OCI-LY1 (cell line): ENCODE measurements at regions not wholly inside any gene's neighbourhood (a gene's known extent, or its start where the extent isn't known, plus 50 kb on each side); places are given as distances from the start of the nearest gene placed in this dataset.

ENCODE experiments used
- H2AFZ ChIP-seq: fragments of 200-600 bp; sonication (generic), shearing (Covaris generic); 2 replicates; pipeline ENCODE4 v1.6.0; 2014; ENCODE audit warnings: antibody characterized with exemption, mild to moderate bottlenecking, low read length
- H3F3A ChIP-seq: fragments of 200-600 bp; sonication (generic), shearing (Covaris generic); 2 replicates; pipeline ENCODE4 v1.6.0; 2014; ENCODE audit warnings: mild to moderate bottlenecking, antibody characterized with exemption, low read length, moderate library complexity; ENCODE audit not compliant: insufficient read depth
- H3K27ac ChIP-seq: fragments of 200-600 bp; sonication (generic); 2 replicates; pipeline ENCODE4 v1.5.1; 2014; ENCODE audit warnings: low read length, mixed run types, mild to moderate bottlenecking, low read depth; ENCODE audit not compliant: poor library complexity, severe bottlenecking
- H3K27me3 ChIP-seq: fragments of 200-600 bp; sonication (generic); 2 replicates; pipeline ENCODE4 v1.6.0; 2014; ENCODE audit warnings: antibody characterized with exemption, mild to moderate bottlenecking, low read length, moderate library complexity; ENCODE audit not compliant: insufficient read depth
- H3K36me3 ChIP-seq: fragments of 200-600 bp; sonication (generic); 2 replicates; pipeline ENCODE4 v1.6.1; 2014; ENCODE audit warnings: mild to moderate bottlenecking, antibody characterized with exemption, low read length, moderate library complexity, mixed read lengths; ENCODE audit not compliant: insufficient read depth
- H3K4me1 ChIP-seq: fragments of 200-600 bp; sonication (generic); 2 replicates; pipeline ENCODE4 v1.5.1; 2014; ENCODE audit warnings: mild to moderate bottlenecking, low read length, moderate library complexity; ENCODE audit not compliant: insufficient read depth, severe bottlenecking
- H3K4me2 ChIP-seq: fragments of 200-600 bp; sonication (generic), shearing (Covaris generic); 2 replicates; pipeline ENCODE4 v1.6.1; 2014; ENCODE audit warnings: low read length
- H3K4me3 ChIP-seq: fragments of 200-600 bp; sonication (generic); 2 replicates; pipeline ENCODE4 v1.5.1; 2014; ENCODE audit warnings: low read length, low read depth, mild to moderate bottlenecking, mixed read lengths; ENCODE audit not compliant: poor library complexity, severe bottlenecking
- H3K79me2 ChIP-seq: fragments of 200-600 bp; shearing (Covaris generic); 2 replicates; pipeline ENCODE4 v1.6.1; 2016; ENCODE audit warnings: mixed run types, low read length, mixed read lengths; ENCODE audit not compliant: insufficient read depth
- H3K9ac ChIP-seq: fragments of 200-600 bp; sonication (generic), shearing (Covaris generic); 2 replicates; pipeline ENCODE4 v1.6.1; 2014; ENCODE audit warnings: mild to moderate bottlenecking, low read length, mixed read lengths
- H3K9me2 ChIP-seq: fragments of 200-600 bp; sonication (generic), shearing (Covaris generic); 2 replicates; pipeline ENCODE4 v1.6.1; 2014; ENCODE audit warnings: low read depth, mild to moderate bottlenecking, low read length, mixed read lengths
- H3K9me3 ChIP-seq: fragments of 200-600 bp; shearing (Covaris generic); 2 replicates; pipeline ENCODE4 v1.6.1; 2014; ENCODE audit warnings: low read length, mixed read lengths
- H4K20me1 ChIP-seq: fragments of 200-600 bp; sonication (generic), shearing (Covaris generic); 2 replicates; pipeline ENCODE4 v1.6.0; 2016; ENCODE audit warnings: mild to moderate bottlenecking, low read length; ENCODE audit not compliant: insufficient read depth
- EZH2 ChIP-seq: fragments of 200-600 bp; sonication (generic), shearing (Covaris generic); IDR thresholded peaks from 2 replicates; pipeline ENCODE4 v1.8.0; 2017; ENCODE audit warnings: borderline replicate concordance, mixed run types, mild to moderate bottlenecking, antibody characterized with exemption, low read length, moderate library complexity, mixed read lengths
- TF ChIP-seq, protein P1 (sequence below): fragments of 200-600 bp; sonication (generic), shearing (Covaris generic); IDR thresholded peaks from 2 replicates; pipeline ENCODE4 v1.5.1; 2017; ENCODE audit warnings: mild to moderate bottlenecking, antibody characterized with exemption, low read length, moderate library complexity, mixed read lengths

DNA sequence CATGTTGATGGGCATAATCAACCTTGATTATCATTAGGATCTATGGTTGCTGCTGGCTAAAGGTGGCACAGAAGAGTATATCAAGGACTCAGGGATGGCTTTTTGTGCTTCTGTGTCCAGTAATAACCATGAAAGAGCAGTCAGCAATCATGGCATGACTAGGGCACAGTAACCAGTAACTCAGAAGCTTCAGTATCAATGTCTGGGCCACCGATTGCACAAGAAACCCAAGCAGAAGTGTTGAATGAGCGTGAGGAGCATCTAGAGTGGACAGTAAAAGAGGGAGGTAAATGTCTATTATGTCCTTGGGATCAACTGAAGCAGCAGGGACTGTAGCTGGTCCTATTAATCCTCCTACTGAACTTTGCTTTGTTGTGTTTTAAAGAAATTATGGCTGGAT, 81.5 kb upstream of the F13A1 start:
- no peak overlapping the region for H2AFZ ChIP-seq
- H3K4me1 ChIP-seq: peaks cover 43% of the 10 kb centered on the region
- no peaks in the 10 kb centered on the region for H3K9me2 ChIP-seq
- H3K79me2 ChIP-seq: no peaks in the 10 kb centered on the region
- no peak overlapping the region for H3K4me2 ChIP-seq
- H3F3A ChIP-seq: peaks cover 3% of the 10 kb centered on the region; the same call in 1 of the 2 replicates
- no peak overlapping the region for H3K9ac ChIP-seq
- no peak overlapping the region for H3K27ac ChIP-seq
- no peaks in the 10 kb centered on the region for H3K36me3 ChIP-seq
- no peak for TF ChIP-seq EZH2
- TF ChIP-seq, protein P1, sequence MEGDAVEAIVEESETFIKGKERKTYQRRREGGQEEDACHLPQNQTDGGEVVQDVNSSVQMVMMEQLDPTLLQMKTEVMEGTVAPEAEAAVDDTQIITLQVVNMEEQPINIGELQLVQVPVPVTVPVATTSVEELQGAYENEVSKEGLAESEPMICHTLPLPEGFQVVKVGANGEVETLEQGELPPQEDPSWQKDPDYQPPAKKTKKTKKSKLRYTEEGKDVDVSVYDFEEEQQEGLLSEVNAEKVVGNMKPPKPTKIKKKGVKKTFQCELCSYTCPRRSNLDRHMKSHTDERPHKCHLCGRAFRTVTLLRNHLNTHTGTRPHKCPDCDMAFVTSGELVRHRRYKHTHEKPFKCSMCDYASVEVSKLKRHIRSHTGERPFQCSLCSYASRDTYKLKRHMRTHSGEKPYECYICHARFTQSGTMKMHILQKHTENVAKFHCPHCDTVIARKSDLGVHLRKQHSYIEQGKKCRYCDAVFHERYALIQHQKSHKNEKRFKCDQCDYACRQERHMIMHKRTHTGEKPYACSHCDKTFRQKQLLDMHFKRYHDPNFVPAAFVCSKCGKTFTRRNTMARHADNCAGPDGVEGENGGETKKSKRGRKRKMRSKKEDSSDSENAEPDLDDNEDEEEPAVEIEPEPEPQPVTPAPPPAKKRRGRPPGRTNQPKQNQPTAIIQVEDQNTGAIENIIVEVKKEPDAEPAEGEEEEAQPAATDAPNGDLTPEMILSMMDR: no peak
- H4K20me1 ChIP-seq: no peaks in the 10 kb centered on the region
- no peaks in the 10 kb centered on the region for H3K9me3 ChIP-seq
- H3K27me3 ChIP-seq: no peaks in the 10 kb centered on the region
- no peak overlapping the region for H3K4me3 ChIP-seq

DNA sequence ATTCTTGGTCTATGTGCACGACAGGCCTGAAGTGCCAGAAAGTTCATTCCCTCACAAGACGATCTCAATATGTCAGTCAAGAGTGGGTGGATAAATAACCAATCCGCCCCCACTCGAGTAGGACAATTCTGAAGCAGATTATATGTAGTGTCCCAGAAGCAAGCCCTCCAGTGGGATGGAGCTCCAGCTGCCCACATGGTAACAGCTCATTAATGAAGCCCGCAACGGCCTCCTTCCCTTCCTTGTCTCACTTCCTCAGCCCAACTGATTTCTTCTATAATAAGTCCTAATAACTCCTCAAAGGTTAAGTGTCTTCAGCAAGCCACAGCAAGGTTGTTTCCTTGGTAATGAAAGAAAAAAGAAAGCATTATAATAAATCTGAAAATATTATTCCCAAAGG, 82.1 kb upstream of the F13A1 start:
- H3K9me2 ChIP-seq: no peaks in the 10 kb centered on the region
- no peak overlapping the region for H3K27ac ChIP-seq
- no peaks in the 10 kb centered on the region for H3K27me3 ChIP-seq
- H3K36me3 ChIP-seq: no peaks in the 10 kb centered on the region
- H3K4me3 ChIP-seq: no peak overlapping the region
- H3K9ac ChIP-seq: no peak overlapping the region
- no peaks in the 10 kb centered on the region for H3K9me3 ChIP-seq
- H2AFZ ChIP-seq: no peak overlapping the region
- H3F3A ChIP-seq: peaks cover 3% of the 10 kb centered on the region; the same call in 1 of the 2 replicates
- no peaks in the 10 kb centered on the region for H3K79me2 ChIP-seq
- H3K4me1 ChIP-seq: peaks cover 43% of the 10 kb centered on the region
- H3K4me2 ChIP-seq: no peak overlapping the region
- TF ChIP-seq, protein P1: no peak
- TF ChIP-seq EZH2: no peak
- H4K20me1 ChIP-seq: no peaks in the 10 kb centered on the region

DNA sequence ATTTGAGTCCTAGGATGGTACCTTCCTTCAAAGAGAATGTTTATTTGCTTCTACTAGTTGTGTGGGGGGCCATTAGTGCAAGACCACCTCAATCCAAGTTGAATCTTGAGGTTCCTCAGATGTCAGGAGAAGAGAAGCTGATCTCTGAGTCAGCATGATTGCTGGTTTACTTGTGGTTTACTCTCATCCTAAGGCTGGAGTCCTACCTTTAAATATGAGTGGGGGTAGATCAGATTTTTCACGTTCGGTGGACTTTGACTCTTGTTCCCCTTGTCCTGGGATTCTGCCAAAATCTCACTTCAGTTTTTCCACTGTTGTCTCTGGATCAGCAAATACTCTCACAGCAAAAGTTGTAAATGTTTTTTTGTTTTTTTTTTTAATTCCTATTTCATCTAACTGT, 84.6 kb upstream of the F13A1 start:
- Histone ChIP-seq H3K27me3 (no peaks in the 10 kb centered on the region), H3F3A (peaks cover 3% of the 10 kb centered on the region; the same call in 1 of the 2 replicates), H3K36me3 (no peaks in the 10 kb centered on the region), H3K9me3 (no peaks in the 10 kb centered on the region), H3K4me3 (no peak overlapping the region), H3K27ac (peak overlapping the region; percentile 98), H3K9ac (peak overlapping the region; percentile 58), H2AFZ (0 out of 2 replicates have a peak overlapping the region, but pooled peaks have one; percentile 3), H3K4me2 (peak overlapping the region; percentile 68; the same call in 1 of the 2 replicates), H3K79me2 (no peaks in the 10 kb centered on the region), H3K9me2 (no peaks in the 10 kb centered on the region), H3K4me1 (peaks cover 63% of the 10 kb centered on the region), H4K20me1 (no peaks in the 10 kb centered on the region)
- TF ChIP-seq, protein P1: no peak
- no peak for TF ChIP-seq EZH2
